GM21528 (cell line): ENCODE measurements at regions not wholly inside any gene's neighbourhood (a gene's known extent, or its start where the extent isn't known, plus 50 kb on each side); places are given as distances from the start of the nearest gene placed in this dataset.
A peak's percentile ranks its signal among the peaks of the same experiment; 100 is the strongest.
"Not testable (repeated sequence)": the region's sequence is repeated elsewhere in the genome, so short reads cannot be mapped to it uniquely, and the experiment has no call there.

Experiments used
- ATAC-seq: cut with Tn5 transposase; IDR thresholded peaks from one replicate; pipeline ENCODE4 v1.9.1; 2021; ENCODE audit warnings: mild to moderate bottlenecking, moderate library complexity; ENCODE audit not compliant: unreplicated experiment, low FRiP score

DNA sequence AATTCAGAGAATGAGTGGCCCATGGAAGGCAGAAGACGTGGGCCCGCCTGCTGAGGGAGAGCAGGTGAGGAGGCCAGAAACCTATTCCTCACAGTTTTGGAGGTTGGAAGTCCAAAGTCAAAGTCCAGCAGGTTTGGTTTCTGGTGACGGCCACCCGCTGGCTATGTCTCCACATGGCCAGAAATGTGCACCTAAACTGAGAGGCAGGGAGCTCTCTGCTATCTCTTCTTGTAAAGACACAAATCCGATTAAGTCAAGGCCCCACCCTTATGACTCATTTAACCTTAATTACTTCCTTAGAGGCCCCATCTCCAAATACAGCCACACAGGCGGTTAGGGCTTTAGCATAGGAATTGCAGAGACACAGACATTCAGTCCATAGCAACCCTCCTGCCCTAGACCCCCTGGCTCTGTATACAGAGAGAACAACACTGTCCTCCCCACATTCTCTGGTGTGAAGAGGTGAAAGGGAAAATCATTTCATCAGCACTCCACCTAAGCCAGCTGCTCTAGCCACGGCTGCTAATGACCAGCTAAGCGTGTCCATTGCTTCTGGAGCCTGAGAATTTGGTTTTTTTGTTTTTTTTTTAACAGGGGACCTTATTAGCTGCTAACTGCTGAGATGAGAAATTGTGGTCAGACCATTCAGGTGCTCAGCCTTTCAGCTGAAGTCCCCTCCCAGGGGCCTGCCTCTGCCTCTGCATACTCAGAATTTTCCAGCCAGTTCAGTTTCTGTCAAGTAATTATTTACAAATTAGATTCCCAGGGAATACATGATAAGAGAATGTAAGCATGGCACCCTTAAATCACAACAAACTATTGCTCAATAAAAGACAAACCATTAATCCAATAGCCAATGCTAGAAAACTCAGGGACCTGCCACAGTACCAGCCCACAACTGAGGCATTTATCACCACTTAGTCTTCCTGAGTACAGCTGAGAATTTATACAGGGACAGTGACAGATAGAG lies 368.7 kb upstream of the ID2 start:
- peak; percentile 81 for ATAC-seq

DNA sequence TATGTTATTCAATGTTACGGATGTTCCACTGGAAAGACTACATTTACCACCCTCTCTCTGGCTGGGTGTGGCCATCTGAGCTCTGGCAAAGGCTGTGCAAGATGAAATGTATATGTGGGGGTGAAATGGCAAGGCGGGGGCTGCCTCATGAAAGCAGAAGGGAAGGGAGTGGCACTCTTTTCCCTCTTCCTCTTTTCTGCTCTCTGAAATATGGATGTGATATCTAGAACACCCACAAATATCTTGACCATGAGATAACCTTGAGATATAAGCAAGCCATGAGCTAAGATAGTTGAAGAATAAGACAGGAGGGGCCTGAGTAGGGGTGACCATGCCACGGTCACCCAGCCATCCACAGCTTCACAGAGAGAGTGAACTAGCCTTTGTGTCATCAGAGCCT lies 367.8 kb upstream of the ID2 start:
- ATAC-seq, result no peak

DNA sequence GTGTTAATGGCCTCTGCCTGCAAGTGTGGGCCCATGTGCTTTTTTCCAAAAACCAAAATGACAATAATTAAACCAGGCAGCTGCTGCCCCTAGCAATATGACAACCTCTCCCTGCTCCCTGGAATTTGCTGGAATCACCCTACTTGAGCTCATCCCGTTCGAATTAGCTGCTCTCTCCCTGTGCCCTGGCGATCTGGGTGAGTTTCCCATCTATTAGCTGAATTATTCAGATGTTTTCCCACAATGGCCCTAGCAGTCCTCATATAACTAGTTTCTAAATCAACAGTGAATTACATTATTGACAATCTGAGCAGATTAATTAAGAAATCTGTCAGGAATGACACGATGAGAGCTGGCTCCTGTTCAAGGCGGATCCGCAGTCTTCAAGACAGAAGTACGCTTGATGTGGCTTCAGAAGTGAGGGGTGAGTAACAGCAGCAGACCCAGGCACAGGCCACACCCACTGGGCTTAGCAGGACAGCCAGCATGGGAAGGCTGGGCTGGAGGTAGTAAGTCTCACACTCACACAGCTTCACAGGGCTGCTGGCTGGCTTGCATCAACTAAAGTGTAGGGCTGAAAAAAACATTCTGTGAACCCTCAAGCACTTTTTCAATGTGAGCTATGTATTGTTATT lies 366.2 kb upstream of the ID2 start:
- ATAC-seq, result no peak

GRCh38 chr2:8316356-8316755 lies 365.5 kb upstream of the ID2 start:
- ATAC-seq, result no peak

DNA sequence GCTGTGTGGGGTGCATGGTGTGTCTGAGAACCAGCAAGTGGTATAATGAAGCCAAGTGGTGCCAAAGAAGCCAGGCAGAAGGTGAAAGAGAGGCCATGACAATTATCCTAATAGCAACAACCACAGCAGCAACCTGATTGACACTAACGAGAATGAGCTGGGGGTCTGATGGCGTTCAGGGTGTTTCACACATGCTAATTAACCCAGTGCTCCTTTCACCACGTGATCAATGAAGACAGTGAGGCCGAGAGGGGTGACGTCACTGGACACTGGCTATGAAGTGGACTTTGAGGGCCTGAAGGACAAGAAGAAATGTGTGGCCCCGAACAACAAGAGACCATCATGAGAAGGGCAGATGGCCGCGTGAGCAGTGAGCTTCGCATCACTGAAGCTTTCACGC lies 364.4 kb upstream of the ID2 start:
- ATAC-seq, result no peak

GRCh38 chr2:8319219-8319618 lies 362.6 kb upstream of the ID2 start:
- ATAC-seq, result no peak

DNA sequence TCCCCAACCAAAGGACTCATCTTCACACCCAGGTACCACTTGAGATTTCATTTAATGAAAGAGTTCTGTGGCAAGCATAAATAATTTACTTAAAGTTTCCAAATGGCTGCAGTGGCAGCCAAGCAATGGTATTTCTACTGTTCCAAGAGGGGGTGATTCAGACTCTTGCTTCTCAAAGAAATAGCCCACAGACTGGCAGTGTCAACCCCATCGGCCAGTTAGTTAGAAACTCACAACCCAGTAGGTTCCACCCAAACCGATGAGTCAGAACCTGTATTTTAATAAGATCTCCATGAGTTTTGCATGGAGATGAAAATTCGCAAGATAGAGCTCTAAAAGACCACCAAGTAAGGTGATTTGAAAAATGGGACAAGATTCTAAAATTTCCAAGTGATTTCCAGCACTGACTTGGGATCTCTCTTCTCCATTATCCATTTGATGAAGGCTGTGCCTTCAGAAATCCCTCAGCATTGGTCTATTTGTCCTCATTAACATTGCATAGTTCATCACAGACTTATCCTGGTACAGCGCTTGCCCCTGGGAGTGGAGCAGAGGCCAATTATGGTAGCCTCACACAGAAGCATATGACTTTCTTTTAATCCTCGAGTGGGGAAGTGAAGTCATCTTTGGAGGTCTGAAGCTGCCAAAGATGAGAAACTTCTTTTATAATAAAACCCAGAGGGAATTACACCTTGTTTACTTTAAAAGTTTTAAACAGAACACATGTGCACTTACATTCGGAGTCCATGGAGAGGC lies 361.4 kb upstream of the ID2 start:
- ATAC-seq, result no peak

GRCh38 chr2:8322634-8323033 lies 359.2 kb upstream of the ID2 start:
- no peak for ATAC-seq

DNA sequence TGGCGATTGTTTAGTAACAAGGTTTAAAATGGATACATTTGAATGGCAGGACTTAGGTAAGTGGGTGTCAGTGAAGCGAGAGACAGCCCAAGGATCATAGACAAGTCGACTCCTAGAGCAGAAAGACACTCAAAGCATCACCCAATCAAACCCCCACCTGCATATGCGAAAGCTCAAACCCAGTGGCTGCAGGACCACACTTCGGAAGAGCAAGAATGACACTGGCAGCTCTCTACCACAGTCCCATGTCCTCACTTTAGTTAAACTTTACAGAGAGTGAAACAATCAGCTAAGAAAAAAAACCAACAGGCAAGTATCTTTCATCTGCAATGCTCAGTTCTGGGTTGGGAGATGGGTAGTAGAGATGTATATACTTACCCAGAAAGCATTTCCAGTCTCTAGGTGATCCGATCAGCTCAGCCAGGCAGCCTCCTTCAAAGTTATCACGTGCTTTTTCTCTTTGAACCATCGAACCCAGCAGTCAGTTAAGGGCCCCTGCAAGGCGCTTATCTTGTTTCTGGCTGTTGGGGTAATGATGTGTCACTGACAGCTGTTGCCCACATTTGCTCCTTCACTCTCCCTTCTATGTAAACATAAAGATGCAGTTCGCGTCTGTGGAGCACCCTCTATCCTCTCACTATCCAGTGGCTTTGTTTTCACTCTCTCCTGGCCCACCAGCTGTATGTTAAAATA lies 357.5 kb upstream of the ID2 start:
- ATAC-seq, result no peak

- ATAC-seq, result no peak
Measured at GRCh38 chr2:8324901-8325300, 357.0 kb upstream of the ID2 start.

GRCh38 chr2:8327371-8328100 lies 354.3 kb upstream of the ID2 start:
- no peak for ATAC-seq

GRCh38 chr2:8328217-8328616 lies 353.6 kb upstream of the ID2 start:
- no peak for ATAC-seq

DNA sequence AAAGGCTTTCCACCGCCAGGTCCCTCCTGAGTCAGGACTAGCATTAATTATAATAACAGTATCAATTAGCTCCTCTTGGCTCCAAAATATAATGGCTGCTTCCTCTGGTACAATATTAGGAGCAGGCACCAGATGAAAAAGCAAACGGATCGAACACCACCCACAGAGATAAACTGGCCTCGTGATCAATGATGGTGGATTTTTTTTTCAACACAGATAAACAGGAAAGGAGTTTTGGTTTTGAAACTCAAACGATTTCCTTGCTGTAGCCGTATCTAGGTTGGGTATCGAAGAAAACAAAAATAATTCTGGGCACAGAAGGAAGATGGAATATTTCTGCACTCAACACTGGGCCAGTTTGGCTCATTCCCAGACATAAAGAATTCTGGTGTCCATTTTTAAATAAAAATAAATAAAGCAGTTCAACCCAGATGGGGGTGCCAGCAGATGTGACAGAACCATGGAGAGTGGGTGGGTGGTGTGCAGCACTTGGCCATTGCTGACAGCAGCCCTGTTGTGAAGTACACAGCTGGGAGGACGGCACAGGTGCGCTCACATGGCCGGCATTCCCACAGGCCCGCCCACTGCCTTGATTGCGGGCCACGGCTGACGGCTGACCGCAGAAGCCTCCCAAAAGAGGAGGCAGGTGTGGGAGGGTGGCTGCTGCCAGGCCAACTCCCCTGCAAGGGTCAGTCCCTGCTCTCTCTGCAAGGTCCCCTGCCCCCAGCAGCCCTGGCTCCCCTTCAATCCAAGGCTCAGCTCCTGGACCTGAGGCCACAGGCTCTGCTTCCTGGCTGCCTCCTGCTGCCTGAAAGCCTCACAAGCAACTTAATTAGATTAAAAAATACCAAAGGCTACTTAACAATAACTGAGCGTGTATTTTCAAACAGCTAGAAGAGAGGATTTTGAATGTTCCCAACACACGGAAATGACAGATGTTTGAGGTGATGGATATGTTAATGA lies 351.9 kb upstream of the ID2 start:
- no peak for ATAC-seq

DNA sequence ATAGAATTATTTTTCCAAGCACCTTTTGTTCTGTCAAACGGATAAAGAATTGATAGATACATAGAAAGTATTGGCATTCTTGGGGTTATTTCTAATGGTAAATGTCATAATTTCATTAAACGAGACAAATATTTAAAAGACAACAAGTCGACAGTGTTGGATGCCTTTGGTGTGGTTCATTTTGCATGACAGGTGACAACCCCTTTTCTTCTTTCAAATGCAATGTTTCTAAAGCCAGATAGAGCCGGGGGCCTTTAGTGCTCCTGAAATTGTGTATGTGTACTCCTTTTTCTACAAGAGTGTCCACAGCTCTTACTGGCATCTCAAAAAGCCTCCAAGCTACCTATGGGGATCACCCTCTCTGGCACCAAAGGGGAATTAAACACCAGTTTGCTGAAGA lies 350.8 kb upstream of the ID2 start:
- no peak for ATAC-seq

DNA sequence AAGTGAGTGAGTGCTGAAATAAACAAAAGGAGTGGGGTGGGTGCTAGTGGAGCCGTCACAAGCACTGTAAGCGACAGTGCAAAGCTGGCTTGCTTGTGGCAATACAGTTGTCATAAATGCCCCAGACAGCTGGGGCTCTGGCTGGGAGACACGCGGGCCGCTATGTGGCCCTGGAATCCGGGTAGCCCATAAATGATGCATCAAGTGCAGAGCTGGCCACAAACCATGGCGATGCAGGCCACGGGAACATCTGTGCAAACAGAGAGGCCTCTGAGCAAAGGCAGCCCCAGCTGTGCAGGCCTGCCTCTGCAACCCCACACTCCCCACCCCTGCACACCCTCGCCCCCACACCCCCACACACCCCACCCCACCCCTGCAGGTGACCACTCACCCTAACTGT lies 349.2 kb upstream of the ID2 start:
- no peak for ATAC-seq

GRCh38 chr2:8333177-8333831 lies 348.6 kb upstream of the ID2 start:
- no peak for ATAC-seq

DNA sequence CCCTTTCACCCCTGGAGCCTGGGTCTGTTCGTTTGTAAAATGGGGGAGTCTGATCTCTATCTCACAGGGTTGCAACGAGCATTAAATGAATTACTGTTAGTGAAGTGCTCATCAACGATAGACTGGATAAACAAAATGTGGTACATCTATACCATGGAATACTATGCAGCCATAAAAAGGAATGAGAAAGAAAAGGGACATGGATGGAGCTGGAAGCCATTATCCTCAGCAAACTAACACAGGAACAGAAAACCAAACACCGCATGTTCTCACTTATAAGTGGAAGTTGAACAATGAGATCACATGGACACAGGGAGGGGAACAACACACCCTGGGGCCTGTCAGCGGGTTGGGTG lies 348.0 kb upstream of the ID2 start:
- not testable (repeated sequence) for ATAC-seq

GRCh38 chr2:8334866-8335325 lies 347.0 kb upstream of the ID2 start:
- no peak for ATAC-seq
